Lower leg skin (tissue), 3 donors: ENCODE measurements at regions not wholly inside any gene's neighbourhood (a gene's known extent, or its start where the extent isn't known, plus 50 kb on each side); places are given as distances from the start of the nearest gene placed in this dataset.
"Not testable (repeated sequence)": the region's sequence is repeated elsewhere in the genome, so short reads cannot be mapped to it uniquely, and the experiment has no call there.

Source experiments
- DNase-seq, 2 donors: peaks; one replicate each; pipeline ENCODE4 v3.0.0-alpha.2; 2019; ENCODE audit warnings: low spot score in 2 of 2
- H3K4me3 ChIP-seq: fragments of 200-600 bp; sonication (generic); 2 replicates; pipeline ENCODE4 v1.5.1; 2017; ENCODE audit warnings: mild to moderate bottlenecking, low read depth; ENCODE audit not compliant: poor library complexity, severe bottlenecking
- WGBS, 2 donors: methylation state at CpG; one replicate each; pipeline ENCODE4 v1.1.5; 2018; 5-methylcytosine and 5-hydroxymethylcytosine counted together
- intact Hi-C: fragments of 100-400 bp; cut with DNase I; formaldehyde crosslinking; loops from one replicate; pipeline ENCODE4 v1.15.0; 2023; ENCODE audit warnings: low total_unique reads

- no CpG with 5 or more reads among the region's 19 CpGs for WGBS, 2 donors
- intact Hi-C loops, H3K4me3 ChIP-seq: not testable (repeated sequence)
- peak in 1 of 2 donors; percentile 26 for DNase-seq
Observed at GRCh38 chr22:12162586-12162985, 3365.4 kb upstream of the OR11H1 start.

DNA sequence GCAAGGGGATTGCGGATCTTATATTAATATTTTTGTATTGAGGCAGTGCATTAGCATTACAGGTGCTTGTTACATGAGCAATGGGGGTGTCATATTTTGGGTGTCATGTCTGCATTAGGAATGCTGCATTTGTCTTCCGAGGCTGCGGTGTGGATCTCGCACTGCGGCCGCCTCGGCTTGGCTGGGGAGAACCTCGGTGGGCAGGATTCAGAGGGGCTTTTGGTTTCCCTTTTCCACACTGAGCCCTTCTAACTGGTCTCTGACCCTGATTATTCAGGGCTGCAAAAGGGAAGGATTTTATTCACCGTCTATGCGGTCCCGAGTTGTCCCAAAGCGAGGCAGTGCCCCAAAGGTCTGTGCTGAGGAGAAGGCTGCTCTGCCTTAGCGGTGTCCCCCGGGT is 3361.5 kb upstream of the OR11H1 start:
- H3K4me3 ChIP-seq, intact Hi-C loops, DNase-seq: not testable (repeated sequence)
- 69 to 73% methylated on average over 11 of the region's 14 CpGs for WGBS, 2 donors

- 72 to 81% methylated on average over 13 of the region's 13 CpGs for WGBS, 2 donors
- DNase-seq, H3K4me3 ChIP-seq, intact Hi-C loops: not testable (repeated sequence)
Observed at GRCh38 chr22:12168044-12168443, 3359.9 kb upstream of the OR11H1 start.

GRCh38 chr22:12192117-12192516 is 3335.9 kb upstream of the OR11H1 start:
- WGBS, 2 donors = 53 to 67% methylated on average over 6 of the region's 6 CpGs
- intact Hi-C loops, DNase-seq, H3K4me3 ChIP-seq: not testable (repeated sequence)

DNA sequence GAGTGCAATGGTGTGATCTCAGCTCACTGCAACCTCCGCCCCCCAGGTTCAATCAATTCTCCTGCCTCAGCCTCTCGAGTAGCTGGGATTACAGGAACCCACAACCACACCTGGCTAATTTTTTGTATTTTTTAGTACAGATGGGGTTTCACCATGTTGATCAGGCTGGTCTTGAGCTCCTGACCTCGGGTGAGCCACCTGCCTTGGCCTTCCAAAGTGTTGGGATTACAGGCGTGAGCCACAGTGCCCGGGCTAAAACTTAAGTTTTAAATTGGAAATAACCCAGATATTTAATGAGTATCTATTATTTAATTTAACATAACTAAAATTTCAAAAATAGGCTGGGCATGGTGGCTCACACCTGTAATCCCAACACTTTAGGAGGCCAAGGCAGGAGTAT is 3333.3 kb upstream of the OR11H1 start:
- H3K4me3 ChIP-seq, intact Hi-C loops, DNase-seq: not testable (repeated sequence)
- WGBS, 2 donors = 47 to 56% methylated on average over 5 of the region's 5 CpGs

- WGBS, 2 donors = 63 to 66% methylated on average over 5 of the region's 5 CpGs
- H3K4me3 ChIP-seq, DNase-seq, intact Hi-C loops: not testable (repeated sequence)
Observed at GRCh38 chr22:12202067-12202466, 3325.9 kb upstream of the OR11H1 start.

DNA sequence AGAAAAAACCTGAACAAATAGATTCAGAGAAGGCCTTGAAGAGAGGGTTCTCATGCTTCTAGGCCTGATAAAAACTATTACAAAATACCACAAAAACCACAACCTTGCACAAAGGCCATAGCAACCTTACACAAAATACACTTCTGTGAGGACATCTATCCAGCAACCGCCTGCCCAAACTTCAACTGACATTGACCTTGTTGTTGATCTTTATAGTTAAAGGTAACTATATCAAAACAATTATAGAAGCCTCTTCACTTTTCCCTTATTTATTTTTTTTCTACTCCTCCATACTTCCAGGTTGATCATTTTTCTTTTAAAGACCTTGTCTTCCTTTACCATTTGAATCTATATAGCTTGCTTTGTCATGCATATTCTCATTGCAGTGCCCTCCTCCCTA is 3321.3 kb upstream of the OR11H1 start:
- 56 to 57% methylated on average over 1 of the region's 1 CpG for WGBS, 2 donors
- DNase-seq, intact Hi-C loops, H3K4me3 ChIP-seq: not testable (repeated sequence)
